ENCODE measurements at regions not wholly inside any gene's neighbourhood (a gene's known extent, or its start where the extent isn't known, plus 50 kb on each side); places are given as distances from the start of the nearest gene placed in this dataset.

GRCh38 chr3:147712357-147712756 is 303.2 kb downstream of the ZIC1 start:
- TF ChIP-seq RFX5 (IDR thresholded peaks at IDR 0.05) (no peak), CTCF (IDR thresholded peaks at IDR 0.05) (no peak), RAD21 (conservative IDR thresholded peaks at IDR 0.05 in 1 of 2, IDR thresholded peaks at IDR 0.05 in 1 of 2) (no peak), MAZ (IDR thresholded peaks at IDR 0.05; ENCODE audit: borderline replicate concordance, low read depth, low read length) (no peak), ESRRA (IDR thresholded peaks at IDR 0.05; ENCODE audit: borderline replicate concordance, low read length) (no peak), POLR2AphosphoS2 (conservative IDR thresholded peaks at IDR 0.05; ENCODE audit: low read length) (no peak), CBX8 (IDR thresholded peaks at IDR 0.05) (no peak), HMGXB4 (CRISPR knock-in tag; IDR thresholded peaks at IDR 0.05; ENCODE audit: borderline replicate concordance) (no peak), EP300 (IDR thresholded peaks at IDR 0.05) (no peak), CEBPB (IDR thresholded peaks at IDR 0.05) (no peak), ZFP36 (IDR thresholded peaks at IDR 0.05; ENCODE audit: borderline replicate concordance, partially characterized antibody) (no peak)
